GM21526 (cell line): ENCODE measurements at regions not wholly inside any gene's neighbourhood (a gene's known extent, or its start where the extent isn't known, plus 50 kb on each side); places are given as distances from the start of the nearest gene placed in this dataset.
"Not testable (repeated sequence)": the region's sequence is repeated elsewhere in the genome, so short reads cannot be mapped to it uniquely, and the experiment has no call there.

ENCODE experiments used
- ATAC-seq: cut with Tn5 transposase; IDR thresholded peaks from one replicate; pipeline ENCODE4 v1.9.1; 2021; ENCODE audit warnings: moderate library complexity; ENCODE audit not compliant: unreplicated experiment, low FRiP score

- no peak for ATAC-seq
These were observed 236.6 kb upstream of the ANKRD50 start for GRCh38 chr4:124948976-124949597.

GRCh38 chr4:124947622-124948265 is 235.2 kb upstream of the ANKRD50 start:
- ATAC-seq: no peak

GRCh38 chr4:124946696-124947095 is 234.2 kb upstream of the ANKRD50 start:
- ATAC-seq: no peak

GRCh38 chr4:124945422-124945821 is 232.9 kb upstream of the ANKRD50 start:
- no peak for ATAC-seq

GRCh38 chr4:124943938-124944337 is 231.4 kb upstream of the ANKRD50 start:
- ATAC-seq: no peak

- no peak for ATAC-seq
These were observed 230.8 kb upstream of the ANKRD50 start for GRCh38 chr4:124943145-124943889.

- ATAC-seq: no peak
These were observed 228.7 kb upstream of the ANKRD50 start for GRCh38 chr4:124941267-124941666.

- ATAC-seq: no peak
These were observed 227.9 kb upstream of the ANKRD50 start for GRCh38 chr4:124940387-124940786.

GRCh38 chr4:124939908-124940307 is 227.4 kb upstream of the ANKRD50 start:
- no peak for ATAC-seq

GRCh38 chr4:124938836-124939235 is 226.3 kb upstream of the ANKRD50 start:
- no peak for ATAC-seq

GRCh38 chr4:124937993-124938392 is 225.5 kb upstream of the ANKRD50 start:
- no peak for ATAC-seq

GRCh38 chr4:124936427-124936826 is 223.9 kb upstream of the ANKRD50 start:
- no peak for ATAC-seq

GRCh38 chr4:124934916-124935315 is 222.4 kb upstream of the ANKRD50 start:
- no peak for ATAC-seq

- no peak for ATAC-seq
These were observed 221.0 kb upstream of the ANKRD50 start for GRCh38 chr4:124933521-124933920.

- no peak for ATAC-seq
These were observed 219.9 kb upstream of the ANKRD50 start for GRCh38 chr4:124932447-124932846.

GRCh38 chr4:124931050-124931449 is 218.5 kb upstream of the ANKRD50 start:
- ATAC-seq: no peak

- not testable (repeated sequence) for ATAC-seq
These were observed 210.2 kb upstream of the ANKRD50 start for GRCh38 chr4:124922748-124923147.

GRCh38 chr4:124918559-124919122 is 206.1 kb upstream of the ANKRD50 start:
- ATAC-seq: no peak

GRCh38 chr4:124915073-124915472 is 202.5 kb upstream of the ANKRD50 start:
- no peak for ATAC-seq

GRCh38 chr4:124913237-124913636 is 200.7 kb upstream of the ANKRD50 start:
- no peak for ATAC-seq

GRCh38 chr4:124910327-124910726 is 197.8 kb upstream of the ANKRD50 start:
- ATAC-seq: no peak
